HCT116 (cell line): ENCODE measurements at regions not wholly inside any gene's neighbourhood (a gene's known extent, or its start where the extent isn't known, plus 50 kb on each side); places are given as distances from the start of the nearest gene placed in this dataset.

ENCODE experiments used
- ATAC-seq: fragments of 200-7000 bp; cut with Tn5 transposase; 2 replicates; pipeline ENCODE4 v1.9.1; 2020; ENCODE audit warnings: mild to moderate bottlenecking, moderate library complexity
- BruUV-seq: library from RNA; stranded (reverse); fragments of 400-500 nt; replicated peaks from 2 replicates; lab custom pipeline; 2021; lab: Mats Ljungman, UMichigan
- CTCF ChIA-PET: fragments of 300-600 bp; sonication (Branson Sonifier 250); formaldehyde crosslinking; loops from one replicate; lab custom pipeline; 2021; ENCODE audit warnings: antibody characterized with exemption; lab: Charles Lee
- POLR2A ChIA-PET: fragments of 300-600, 350-600 bp; sonication (Branson Sonifier 250); formaldehyde crosslinking; loops from one replicate; lab custom pipeline; 2021; ENCODE audit warnings: antibody characterized with exemption; lab: Charles Lee
- RAD21 ChIA-PET, 2 experiments: fragments of 300-600 bp; sonication (Branson Sonifier 250); formaldehyde crosslinking; loops; one replicate each; lab custom pipeline; 2023; ENCODE audit warnings: low total read pairs in 2 of 2; ENCODE audit not compliant: uncharacterized antibody in 2 of 2, unreplicated experiment in 2 of 2, low non-redundant PET in 1 of 2; lab: Charles Lee
- DNase-seq: peaks from one replicate; pipeline ENCODE4 v3.0.0-alpha.2; 2010; ENCODE audit warnings: low read depth, low spot score
- H2AFZ ChIP-seq: fragments of 200-600 bp; shearing (Covaris generic), sonication (generic); 2 replicates; pipeline ENCODE4 v1.6.1; 2017; ENCODE audit warnings: low read depth, mixed run types, mixed read lengths, antibody characterized with exemption, low read length; ENCODE audit not compliant: poor library complexity, severe bottlenecking
- H3K27ac ChIP-seq: 2 replicates; pipeline ENCODE4 v1.5.1; 2012; ENCODE audit warnings: low read depth, low read length
- H3K27me3 ChIP-seq: fragments of 200-600 bp; sonication (generic); 2 replicates; pipeline ENCODE4 v1.6.1; 2016; ENCODE audit warnings: mixed run types, low read length, mixed read lengths; ENCODE audit not compliant: insufficient read depth
- H3K36me3 ChIP-seq, 2 experiments: fragments of 200-500 bp in 1 of 2; fragments of 200-600 bp in 1 of 2; sonication (Bioruptor generic) in 1 of 2; sonication (generic) in 1 of 2; 2 replicates each; pipeline versions ENCODE4 v1.5.1 to v1.6.1; 2014 to 2016; ENCODE audit warnings: low read length in 2 of 2, inconsistent platforms in 1 of 2, mixed read lengths in 1 of 2, mixed run types in 1 of 2; ENCODE audit not compliant: insufficient read depth in 2 of 2, control insufficient read depth in 1 of 2
- H3K4me1 ChIP-seq, 2 experiments: fragments of 200-600 bp in 1 of 2; sonication (generic) in 1 of 2; 2 replicates each; pipeline versions ENCODE4 v1.5.1 to v1.6.1; 2012 to 2017; ENCODE audit warnings: low read length in 2 of 2, inconsistent platforms in 1 of 2, mild to moderate bottlenecking in 1 of 2, mixed read lengths in 1 of 2, mixed run types in 1 of 2, moderate library complexity in 1 of 2; ENCODE audit not compliant: insufficient read depth in 2 of 2, control insufficient read depth in 1 of 2
- H3K4me2 ChIP-seq: fragments of 200-600 bp; sonication (generic); 2 replicates; pipeline ENCODE4 v1.6.1; 2017; ENCODE audit warnings: mixed run types, low read length, mixed read lengths
- H3K4me3 ChIP-seq, 2 experiments: fragments of 200-600 bp in 1 of 2; sonication (generic) in 1 of 2; replicated peaks in 1 of 2; 2 replicates each; pipeline ENCODE4 v1.5.1; 2011 to 2016; ENCODE audit warnings: low read length in 2 of 2, control low read depth in 1 of 2, low read depth in 1 of 2, mild to moderate bottlenecking in 1 of 2, mixed read lengths in 1 of 2, mixed run types in 1 of 2
- H3K79me2 ChIP-seq: fragments of 200-600 bp; sonication (generic); 2 replicates; pipeline ENCODE4 v1.6.1; 2017; ENCODE audit warnings: mild to moderate bottlenecking, mixed run types, low read length, moderate library complexity, mixed read lengths; ENCODE audit not compliant: insufficient read depth
- H3K9ac ChIP-seq: fragments of 200-600 bp; sonication (generic); 2 replicates; pipeline ENCODE4 v1.6.1; 2016; ENCODE audit warnings: low read length, mixed read lengths
- H3K9me2 ChIP-seq: fragments of 200-600 bp; sonication (generic), shearing (Covaris generic); 2 replicates; pipeline ENCODE4 v1.6.1; 2017; ENCODE audit warnings: mixed run types, mild to moderate bottlenecking, moderate library complexity; ENCODE audit not compliant: insufficient read depth
- H3K9me3 ChIP-seq, 2 experiments: fragments of 200-500 bp in 1 of 2; fragments of 200-600 bp in 1 of 2; sonication (Bioruptor generic) in 1 of 2; sonication (generic) in 1 of 2; 2 replicates each; pipeline ENCODE4 v1.6.1; 2014 to 2017; ENCODE audit warnings: low read length in 2 of 2, mixed read lengths in 2 of 2, inconsistent platforms in 1 of 2, low read depth in 1 of 2, mild to moderate bottlenecking in 1 of 2, mixed run types in 1 of 2, moderate library complexity in 1 of 2; ENCODE audit not compliant: control insufficient read depth in 1 of 2, insufficient read depth in 1 of 2
- H4K20me1 ChIP-seq: fragments of 200-600 bp; sonication (generic), shearing (Covaris generic); 2 replicates; pipeline ENCODE4 v1.6.1; 2017; ENCODE audit warnings: mixed run types, mild to moderate bottlenecking, moderate library complexity; ENCODE audit not compliant: insufficient read depth
- CBX3 ChIP-seq: IDR thresholded peaks from 2 replicates; pipeline ENCODE4 v1.6.1; 2012; ENCODE audit warnings: low read depth
- CEBPB ChIP-seq: IDR thresholded peaks from 2 replicates; pipeline ENCODE4 v1.6.1; 2012; ENCODE audit warnings: low read depth
- EGR1 ChIP-seq: IDR thresholded peaks from 2 replicates; pipeline ENCODE4 v1.6.1; 2012; ENCODE audit warnings: low read depth
- ELF1 ChIP-seq: IDR thresholded peaks from 2 replicates; pipeline ENCODE4 v1.6.1; 2012; ENCODE audit warnings: low read depth, borderline replicate concordance
- EZH2 ChIP-seq: fragments of 200-600 bp; sonication (generic); IDR thresholded peaks from 2 replicates; pipeline ENCODE4 v1.6.1; 2017; ENCODE audit warnings: antibody characterized with exemption, mixed run types
- EZH2phosphoT487 ChIP-seq: fragments of 200-600 bp; IDR thresholded peaks from 2 replicates; pipeline ENCODE4 v1.6.1; 2018; ENCODE audit warnings: antibody characterized with exemption, borderline replicate concordance
- POLR2A ChIP-seq: IDR thresholded peaks from 2 replicates; pipeline ENCODE4 v1.7.0; 2011; ENCODE audit warnings: borderline replicate concordance; ENCODE audit not compliant: insufficient read depth, insufficient read length; ENCODE audit errors: extremely low read depth
- POLR2AphosphoS5 ChIP-seq: IDR thresholded peaks from 2 replicates; pipeline ENCODE4 v1.6.1; 2011; ENCODE audit warnings: mild to moderate bottlenecking, low read depth, low read length, moderate library complexity
- RAD21 ChIP-seq: IDR thresholded peaks from 2 replicates; pipeline ENCODE4 v1.6.1; 2012; ENCODE audit warnings: low read depth, mild to moderate bottlenecking
- SIN3A ChIP-seq: IDR thresholded peaks from 2 replicates; pipeline ENCODE4 v1.6.1; 2012; ENCODE audit warnings: low read depth
- SP1 ChIP-seq: IDR thresholded peaks from 2 replicates; pipeline ENCODE4 v1.6.1; 2012; ENCODE audit warnings: low read depth
- SRF ChIP-seq: IDR thresholded peaks from 2 replicates; pipeline ENCODE4 v1.6.1; 2012; ENCODE audit warnings: low read depth
- YY1 ChIP-seq: IDR thresholded peaks from 2 replicates; pipeline ENCODE4 v1.6.1; 2011; ENCODE audit warnings: low read length, low read depth, moderate library complexity, mild to moderate bottlenecking; ENCODE audit not compliant: insufficient replicate concordance; ENCODE audit errors: extremely low read depth
- ZFX ChIP-seq: fragments of 450-650 bp; IDR thresholded peaks from 2 replicates; pipeline ENCODE4 v1.6.1; 2017
- ZNF274 ChIP-seq: fragments of 200-500 bp; sonication (Bioruptor generic); IDR thresholded peaks from 2 replicates; pipeline ENCODE4 v1.6.1; 2014; ENCODE audit warnings: mild to moderate bottlenecking, low read depth, low read length, inconsistent platforms
- intact Hi-C: fragments of 100-400 bp; cut with micrococcal nuclease; formaldehyde crosslinking; loops from 2 replicates; pipeline ENCODE4 v1.10.0; 2022
- TF ChIP-seq, protein P1 (sequence below): IDR thresholded peaks from 2 replicates; pipeline ENCODE4 v1.6.1; 2012
- TF ChIP-seq, protein P2 (sequence below): IDR thresholded peaks from 2 replicates; pipeline ENCODE4 v1.6.1; 2012
- TF ChIP-seq, protein P3 (sequence below): IDR thresholded peaks from 2 replicates; pipeline ENCODE4 v1.6.1; 2012; ENCODE audit warnings: low read depth
- TF ChIP-seq, protein P4 (sequence below): IDR thresholded peaks from 2 replicates; pipeline ENCODE4 v1.6.1; 2011; ENCODE audit warnings: mild to moderate bottlenecking, low read length, moderate library complexity; ENCODE audit not compliant: insufficient replicate concordance; ENCODE audit errors: extremely low read depth

DNA sequence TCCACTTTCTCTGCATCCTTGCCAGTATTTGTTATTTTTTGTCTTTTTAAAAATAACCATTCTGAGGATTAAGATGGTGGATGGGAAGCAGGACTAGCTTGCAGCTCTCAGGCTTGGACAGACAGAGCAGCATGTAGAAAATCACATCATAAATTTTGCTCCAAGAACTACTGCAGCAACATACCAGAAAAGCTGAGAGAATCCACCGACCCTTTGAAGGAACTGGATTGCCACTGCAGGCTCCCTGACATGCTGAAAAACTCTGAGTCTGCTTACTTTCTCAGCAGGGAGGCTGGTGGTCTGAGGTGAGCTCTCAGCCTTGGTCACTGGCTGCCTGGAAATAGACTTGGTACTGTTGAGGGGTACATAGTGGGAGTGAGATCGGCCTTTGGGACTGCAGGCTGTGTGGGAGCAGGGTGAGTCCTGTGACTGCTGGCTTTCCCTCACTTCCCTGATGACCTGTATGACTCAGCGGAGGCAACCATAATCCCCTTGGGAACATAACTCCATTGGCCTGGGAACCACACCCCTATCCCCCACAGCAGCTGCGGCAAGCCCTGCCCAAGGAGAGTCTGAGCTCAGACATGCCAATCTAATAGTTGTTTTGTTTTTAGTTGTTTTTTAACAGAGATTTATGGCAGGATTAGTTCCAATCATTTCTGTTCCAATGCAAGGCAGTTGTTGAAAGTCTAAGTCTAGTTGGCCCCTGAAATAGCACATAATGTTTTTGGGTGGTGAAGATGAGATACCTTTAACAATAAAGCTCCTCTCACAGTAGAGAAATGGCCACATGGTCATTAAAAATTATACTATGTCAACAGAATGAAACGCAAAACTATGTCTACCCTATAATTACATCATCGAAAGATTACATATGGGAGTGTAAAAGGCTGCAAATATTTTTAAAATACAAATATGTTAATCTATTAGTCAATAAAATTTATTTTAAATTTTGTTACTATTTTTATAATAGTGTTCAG lies 414.2 kb upstream of the CHAC2 start (continued):
- TF ChIP-seq CBX3, result peak; percentile 82
- TF ChIP-seq EZH2, result no peak
- TF ChIP-seq, protein P1, sequence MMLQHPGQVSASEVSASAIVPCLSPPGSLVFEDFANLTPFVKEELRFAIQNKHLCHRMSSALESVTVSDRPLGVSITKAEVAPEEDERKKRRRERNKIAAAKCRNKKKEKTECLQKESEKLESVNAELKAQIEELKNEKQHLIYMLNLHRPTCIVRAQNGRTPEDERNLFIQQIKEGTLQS, result no peak
- TF ChIP-seq YY1, result peak; percentile 63
- TF ChIP-seq, all 23 proteins: peak for 9

DNA sequence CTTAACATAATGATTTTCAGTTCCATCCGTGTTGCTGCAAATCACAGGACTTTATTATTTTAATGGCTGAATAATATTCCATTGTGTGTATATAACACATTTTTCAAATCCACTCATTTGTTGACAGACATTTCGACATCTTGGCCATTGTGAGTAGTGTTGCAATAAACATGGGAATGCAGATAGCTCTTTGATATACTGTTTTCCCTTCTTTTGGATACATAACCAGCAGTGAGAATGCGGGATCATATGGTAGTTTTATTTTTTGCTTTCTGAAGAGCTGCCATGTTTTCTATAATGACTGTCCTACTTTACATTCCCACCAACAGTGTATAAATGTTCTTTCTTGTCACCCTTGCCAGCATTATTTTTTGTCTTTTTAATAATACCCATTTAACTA lies 420.3 kb upstream of the CHAC2 start:
- Histone ChIP-seq H3K36me3 (no peaks in the 10 kb centered on the region), H3K9me2 (no peaks in the 10 kb centered on the region), H3K4me3 (no peak overlapping the region), H3K4me1 (no peaks in the 10 kb centered on the region), H4K20me1 (no peaks in the 10 kb centered on the region), H3K27me3 (no peaks in the 10 kb centered on the region), H3K4me2 (no peak overlapping the region), H3K9me3 (no peaks in the 10 kb centered on the region), H3K27ac (no peak overlapping the region), H3K9ac (no peak overlapping the region), H2AFZ (no peak overlapping the region), H3K79me2 (no peaks in the 10 kb centered on the region)
- POLR2A ChIA-PET, result no interaction called here
- RAD21 ChIA-PET, result no interaction called here
- intact Hi-C loops, result no loop called here
- no peak for DNase-seq
- CTCF ChIA-PET, result no interaction called here
- ATAC-seq, result no peak
- no peak for TF ChIP-seq ZFX
- TF ChIP-seq POLR2A, result no peak
- TF ChIP-seq CEBPB, result no peak
- no peak for TF ChIP-seq SRF
- no peak for TF ChIP-seq EGR1
- no peak for TF ChIP-seq ZNF274
- no peak for TF ChIP-seq RAD21
- TF ChIP-seq ELF1, result no peak
- no peak for TF ChIP-seq SP1
- TF ChIP-seq, protein P2, sequence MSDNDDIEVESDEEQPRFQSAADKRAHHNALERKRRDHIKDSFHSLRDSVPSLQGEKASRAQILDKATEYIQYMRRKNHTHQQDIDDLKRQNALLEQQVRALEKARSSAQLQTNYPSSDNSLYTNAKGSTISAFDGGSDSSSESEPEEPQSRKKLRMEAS, result no peak
- TF ChIP-seq SIN3A, result no peak
- TF ChIP-seq EZH2, result no peak
- no peak for TF ChIP-seq POLR2AphosphoS5
- TF ChIP-seq YY1, result no peak
- TF ChIP-seq, protein P3, sequence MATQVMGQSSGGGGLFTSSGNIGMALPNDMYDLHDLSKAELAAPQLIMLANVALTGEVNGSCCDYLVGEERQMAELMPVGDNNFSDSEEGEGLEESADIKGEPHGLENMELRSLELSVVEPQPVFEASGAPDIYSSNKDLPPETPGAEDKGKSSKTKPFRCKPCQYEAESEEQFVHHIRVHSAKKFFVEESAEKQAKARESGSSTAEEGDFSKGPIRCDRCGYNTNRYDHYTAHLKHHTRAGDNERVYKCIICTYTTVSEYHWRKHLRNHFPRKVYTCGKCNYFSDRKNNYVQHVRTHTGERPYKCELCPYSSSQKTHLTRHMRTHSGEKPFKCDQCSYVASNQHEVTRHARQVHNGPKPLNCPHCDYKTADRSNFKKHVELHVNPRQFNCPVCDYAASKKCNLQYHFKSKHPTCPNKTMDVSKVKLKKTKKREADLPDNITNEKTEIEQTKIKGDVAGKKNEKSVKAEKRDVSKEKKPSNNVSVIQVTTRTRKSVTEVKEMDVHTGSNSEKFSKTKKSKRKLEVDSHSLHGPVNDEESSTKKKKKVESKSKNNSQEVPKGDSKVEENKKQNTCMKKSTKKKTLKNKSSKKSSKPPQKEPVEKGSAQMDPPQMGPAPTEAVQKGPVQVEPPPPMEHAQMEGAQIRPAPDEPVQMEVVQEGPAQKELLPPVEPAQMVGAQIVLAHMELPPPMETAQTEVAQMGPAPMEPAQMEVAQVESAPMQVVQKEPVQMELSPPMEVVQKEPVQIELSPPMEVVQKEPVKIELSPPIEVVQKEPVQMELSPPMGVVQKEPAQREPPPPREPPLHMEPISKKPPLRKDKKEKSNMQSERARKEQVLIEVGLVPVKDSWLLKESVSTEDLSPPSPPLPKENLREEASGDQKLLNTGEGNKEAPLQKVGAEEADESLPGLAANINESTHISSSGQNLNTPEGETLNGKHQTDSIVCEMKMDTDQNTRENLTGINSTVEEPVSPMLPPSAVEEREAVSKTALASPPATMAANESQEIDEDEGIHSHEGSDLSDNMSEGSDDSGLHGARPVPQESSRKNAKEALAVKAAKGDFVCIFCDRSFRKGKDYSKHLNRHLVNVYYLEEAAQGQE, result no peak
- TF ChIP-seq EZH2phosphoT487, result no peak
- TF ChIP-seq, protein P4, sequence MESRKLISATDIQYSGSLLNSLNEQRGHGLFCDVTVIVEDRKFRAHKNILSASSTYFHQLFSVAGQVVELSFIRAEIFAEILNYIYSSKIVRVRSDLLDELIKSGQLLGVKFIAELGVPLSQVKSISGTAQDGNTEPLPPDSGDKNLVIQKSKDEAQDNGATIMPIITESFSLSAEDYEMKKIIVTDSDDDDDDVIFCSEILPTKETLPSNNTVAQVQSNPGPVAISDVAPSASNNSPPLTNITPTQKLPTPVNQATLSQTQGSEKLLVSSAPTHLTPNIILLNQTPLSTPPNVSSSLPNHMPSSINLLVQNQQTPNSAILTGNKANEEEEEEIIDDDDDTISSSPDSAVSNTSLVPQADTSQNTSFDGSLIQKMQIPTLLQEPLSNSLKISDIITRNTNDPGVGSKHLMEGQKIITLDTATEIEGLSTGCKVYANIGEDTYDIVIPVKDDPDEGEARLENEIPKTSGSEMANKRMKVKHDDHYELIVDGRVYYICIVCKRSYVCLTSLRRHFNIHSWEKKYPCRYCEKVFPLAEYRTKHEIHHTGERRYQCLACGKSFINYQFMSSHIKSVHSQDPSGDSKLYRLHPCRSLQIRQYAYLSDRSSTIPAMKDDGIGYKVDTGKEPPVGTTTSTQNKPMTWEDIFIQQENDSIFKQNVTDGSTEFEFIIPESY, result no peak
- TF ChIP-seq, protein P1, result no peak
- BruUV-seq, result no TSS peak
